H1 (cell line): ENCODE measurements at regions not wholly inside any gene's neighbourhood (a gene's known extent, or its start where the extent isn't known, plus 50 kb on each side); places are given as distances from the start of the nearest gene placed in this dataset.

ENCODE experiments used
- BACH1 ChIP-seq: IDR thresholded peaks from 2 replicates; pipeline ENCODE4 v1.6.1; 2012; ENCODE audit warnings: low read length, improper control_type of control experiment
- CHD7 ChIP-seq: fragments of 300-600 bp; sonication (generic); IDR thresholded peaks from 2 replicates; pipeline ENCODE4 v1.7.1; 2012; ENCODE audit warnings: low read length, moderate library complexity, mild to moderate bottlenecking, inconsistent platforms; ENCODE audit not compliant: insufficient replicate concordance
- POLR2A ChIP-seq, 2 experiments: IDR thresholded peaks; 1 replicate in 1 of 2; 2 replicates in 1 of 2; pipeline ENCODE4 v1.6.1; 2011; ENCODE audit warnings: low read depth in 2 of 2, low read length in 2 of 2, mild to moderate bottlenecking in 2 of 2; ENCODE audit errors: control extremely low read depth in 1 of 2
- RBBP5 ChIP-seq: IDR thresholded peaks from 2 replicates; pipeline ENCODE4 v1.7.1; 2012; ENCODE audit warnings: low read depth, mild to moderate bottlenecking, inconsistent platforms, low read length, moderate library complexity, borderline replicate concordance
- RXRA ChIP-seq: IDR thresholded peaks from 2 replicates; pipeline ENCODE4 v1.6.1; 2011; ENCODE audit warnings: low read depth, mild to moderate bottlenecking, low read length, moderate library complexity; ENCODE audit not compliant: insufficient read depth
- SP2 ChIP-seq: IDR thresholded peaks from 2 replicates; pipeline ENCODE4 v1.6.1; 2012; ENCODE audit warnings: mild to moderate bottlenecking, low read length, inconsistent platforms

DNA sequence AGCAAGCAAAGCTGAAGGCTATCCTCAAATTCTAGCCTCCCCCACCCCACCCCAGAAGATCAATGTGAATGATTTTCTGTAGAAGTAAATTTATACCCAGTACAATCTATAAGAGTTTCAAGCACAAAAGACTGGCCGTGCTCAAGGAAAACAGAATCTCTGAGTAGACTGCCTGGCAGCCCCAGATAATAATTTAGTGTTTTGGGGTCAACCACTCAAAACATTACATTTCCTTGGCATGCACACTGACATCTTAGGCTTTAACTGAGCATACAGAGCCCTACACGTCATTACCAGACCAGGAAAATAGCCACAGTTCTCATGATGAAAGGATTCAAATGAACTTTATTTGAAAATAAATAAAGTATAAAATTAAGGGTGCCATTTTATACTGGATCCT, 376.5 kb downstream of the TBL1XR1 start (continued):
- TF ChIP-seq CHD7 (no peak), POLR2A (IDR thresholded peaks at IDR 0.05; ENCODE audit: control extremely low read depth in 1 of 2, low read depth in 2 of 2, low read length in 2 of 2) (no peak), BACH1 (no peak), RXRA (no peak), RBBP5 (no peak), SP2 (no peak)
